ENCODE measurements at regions not wholly inside any gene's neighbourhood (a gene's known extent, or its start where the extent isn't known, plus 50 kb on each side); places are given as distances from the start of the nearest gene placed in this dataset.

- H3K4me1 ChIP-seq = no peaks in the 10 kb centered on the region
- no peak overlapping the region for H3K27ac ChIP-seq
- TF ChIP-seq, protein P1, sequence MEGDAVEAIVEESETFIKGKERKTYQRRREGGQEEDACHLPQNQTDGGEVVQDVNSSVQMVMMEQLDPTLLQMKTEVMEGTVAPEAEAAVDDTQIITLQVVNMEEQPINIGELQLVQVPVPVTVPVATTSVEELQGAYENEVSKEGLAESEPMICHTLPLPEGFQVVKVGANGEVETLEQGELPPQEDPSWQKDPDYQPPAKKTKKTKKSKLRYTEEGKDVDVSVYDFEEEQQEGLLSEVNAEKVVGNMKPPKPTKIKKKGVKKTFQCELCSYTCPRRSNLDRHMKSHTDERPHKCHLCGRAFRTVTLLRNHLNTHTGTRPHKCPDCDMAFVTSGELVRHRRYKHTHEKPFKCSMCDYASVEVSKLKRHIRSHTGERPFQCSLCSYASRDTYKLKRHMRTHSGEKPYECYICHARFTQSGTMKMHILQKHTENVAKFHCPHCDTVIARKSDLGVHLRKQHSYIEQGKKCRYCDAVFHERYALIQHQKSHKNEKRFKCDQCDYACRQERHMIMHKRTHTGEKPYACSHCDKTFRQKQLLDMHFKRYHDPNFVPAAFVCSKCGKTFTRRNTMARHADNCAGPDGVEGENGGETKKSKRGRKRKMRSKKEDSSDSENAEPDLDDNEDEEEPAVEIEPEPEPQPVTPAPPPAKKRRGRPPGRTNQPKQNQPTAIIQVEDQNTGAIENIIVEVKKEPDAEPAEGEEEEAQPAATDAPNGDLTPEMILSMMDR (IDR thresholded peaks at IDR 0.05) = no peak
- H3K27me3 ChIP-seq = peaks cover 5% of the 10 kb centered on the region
- no peaks in the 10 kb centered on the region for H3K9me3 ChIP-seq
- no peak overlapping the region for H3K4me3 ChIP-seq
- intact Hi-C loops (cut with DNase I) = no loop called here
- DNase-seq (no peak), ATAC-seq (no peak)
- no peaks in the 10 kb centered on the region for H3K36me3 ChIP-seq
These were observed 242.3 kb downstream of the NSG2 start for GRCh38 chr5:174287761-174288160.

DNA sequence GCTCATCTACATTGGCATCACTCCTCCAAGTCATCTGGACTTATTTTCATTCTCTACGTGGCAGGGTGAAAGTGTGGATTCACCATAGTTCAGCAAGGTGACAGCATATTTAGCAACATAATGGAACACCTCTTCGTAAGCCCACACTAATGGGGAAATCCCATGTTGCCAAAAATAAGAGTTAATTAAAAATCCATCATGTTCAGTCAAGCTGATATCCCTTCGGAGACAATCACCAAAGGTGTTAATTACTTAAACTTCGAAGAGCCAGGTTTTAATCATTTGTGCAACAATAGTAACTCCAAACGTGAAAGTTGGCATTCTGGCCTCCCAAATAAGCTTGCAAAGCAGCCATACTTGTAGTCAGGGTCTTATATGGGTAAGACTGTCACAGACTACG is 242.9 kb downstream of the NSG2 start:
- intact Hi-C loops (cut with DNase I) = no loop called here
- no peak for ATAC-seq

GRCh38 chr5:174291162-174291561 is 245.7 kb downstream of the NSG2 start:
- no peaks in the 10 kb centered on the region for H3K36me3 ChIP-seq
- H3K27me3 ChIP-seq = no peaks in the 10 kb centered on the region
- no peaks in the 10 kb centered on the region for H3K4me1 ChIP-seq
- TF ChIP-seq, protein P1 (IDR thresholded peaks at IDR 0.05) = no peak
- ATAC-seq (no peak), DNase-seq (no peak)
- no peak overlapping the region for H3K27ac ChIP-seq
- no peak overlapping the region for H3K4me3 ChIP-seq
- H3K9me3 ChIP-seq = no peaks in the 10 kb centered on the region
- intact Hi-C loops (cut with DNase I) = no loop called here

More for the DNA sequence above, 242.9 kb downstream of the NSG2 start:
- Histone ChIP-seq H3K4me3 (no peak overlapping the region), H3K4me1 (no peaks in the 10 kb centered on the region), H3K36me3 (no peaks in the 10 kb centered on the region), H3K27me3 (peaks cover 5% of the 10 kb centered on the region), H3K27ac (no peak overlapping the region), H3K9me3 (no peaks in the 10 kb centered on the region)
- TF ChIP-seq, protein P1 (IDR thresholded peaks at IDR 0.05) = no peak
- DNase-seq = no peak

DNA sequence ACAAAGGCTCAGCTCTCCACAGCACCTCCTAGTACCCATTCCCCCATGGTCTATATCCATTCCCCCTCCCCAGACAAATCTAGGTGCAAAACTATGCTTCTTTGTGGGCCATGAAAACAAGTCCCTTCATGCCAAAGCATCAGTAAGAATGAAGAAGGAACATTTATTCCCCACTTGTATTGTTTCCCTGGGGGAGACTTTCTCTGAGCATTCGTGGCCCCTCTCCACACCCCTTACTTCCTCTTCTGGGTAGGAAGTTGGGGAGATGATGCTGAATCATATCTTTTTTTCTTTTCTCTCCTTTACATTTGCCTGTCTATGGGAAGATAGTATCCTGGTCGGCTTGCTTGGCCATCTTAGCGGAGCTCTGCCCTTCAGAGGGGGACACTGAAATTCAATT is 246.8 kb downstream of the NSG2 start:
- no peaks in the 10 kb centered on the region for H3K9me3 ChIP-seq
- intact Hi-C loops (cut with DNase I) = no loop called here
- H3K27me3 ChIP-seq = no peaks in the 10 kb centered on the region
- H3K4me3 ChIP-seq = no peak overlapping the region
- TF ChIP-seq, protein P1 (IDR thresholded peaks at IDR 0.05) = no peak
- no peaks in the 10 kb centered on the region for H3K4me1 ChIP-seq
- no peak overlapping the region for H3K27ac ChIP-seq
- no peaks in the 10 kb centered on the region for H3K36me3 ChIP-seq
- DNase-seq (no peak), ATAC-seq (no peak)

DNA sequence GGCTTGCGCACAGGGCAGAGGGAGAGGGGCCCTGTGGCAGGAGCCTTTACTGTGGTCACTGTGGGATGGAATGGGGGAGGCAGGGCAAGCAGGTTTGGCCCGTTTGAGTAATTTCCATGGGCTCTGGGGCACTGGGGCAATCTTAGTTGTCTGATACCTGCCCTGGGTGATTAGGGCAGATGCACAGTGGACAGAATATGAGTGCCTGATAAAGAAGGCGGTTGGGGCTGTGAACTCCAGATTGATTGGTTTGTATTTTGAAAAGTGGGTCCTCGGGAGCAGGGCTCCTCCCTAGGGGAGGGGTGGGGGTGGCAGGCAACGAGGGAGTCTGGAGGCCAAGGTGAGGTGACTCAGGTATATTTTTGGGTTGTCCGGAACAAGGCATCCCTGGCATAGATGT is 247.5 kb downstream of the NSG2 start:
- no peak for ATAC-seq

More for the DNA sequence above, 247.5 kb downstream of the NSG2 start:
- DNase-seq = no peak
- no peaks in the 10 kb centered on the region for H3K27me3 ChIP-seq
- no peaks in the 10 kb centered on the region for H3K4me1 ChIP-seq
- no peak overlapping the region for H3K27ac ChIP-seq
- TF ChIP-seq, protein P1 (IDR thresholded peaks at IDR 0.05) = no peak
- intact Hi-C loops (cut with DNase I) = no loop called here
- no peak overlapping the region for H3K4me3 ChIP-seq
- H3K36me3 ChIP-seq = no peaks in the 10 kb centered on the region
- H3K9me3 ChIP-seq = no peaks in the 10 kb centered on the region

Data from upper lobe of right lung (tissue), 1 donor.